GM21526 (cell line): ENCODE measurements at regions not wholly inside any gene's neighbourhood (a gene's known extent, or its start where the extent isn't known, plus 50 kb on each side); places are given as distances from the start of the nearest gene placed in this dataset.

ENCODE experiments used
- ATAC-seq: cut with Tn5 transposase; IDR thresholded peaks from one replicate; pipeline ENCODE4 v1.9.1; 2021; ENCODE audit warnings: moderate library complexity; ENCODE audit not compliant: unreplicated experiment, low FRiP score

- ATAC-seq = no peak
Measured at GRCh38 chr4:181365671-181366070, 877.5 kb upstream of the TENM3 start.

GRCh38 chr4:181372014-181372413, 871.2 kb upstream of the TENM3 start:
- ATAC-seq = no peak

GRCh38 chr4:181376058-181376457, 867.1 kb upstream of the TENM3 start:
- ATAC-seq = no peak

- no peak for ATAC-seq
Measured at GRCh38 chr4:181388061-181388460, 855.1 kb upstream of the TENM3 start.

GRCh38 chr4:181416966-181417365, 826.2 kb upstream of the TENM3 start:
- no peak for ATAC-seq

GRCh38 chr4:181418496-181418895, 824.7 kb upstream of the TENM3 start:
- no peak for ATAC-seq

- no peak for ATAC-seq
Measured at GRCh38 chr4:181420950-181421349, 822.3 kb upstream of the TENM3 start.

- no peak for ATAC-seq
Measured at GRCh38 chr4:181424362-181425016, 818.7 kb upstream of the TENM3 start.

GRCh38 chr4:181427076-181427475, 816.1 kb upstream of the TENM3 start:
- no peak for ATAC-seq

GRCh38 chr4:181431006-181431405, 812.2 kb upstream of the TENM3 start:
- no peak for ATAC-seq

GRCh38 chr4:181431661-181432060, 811.5 kb upstream of the TENM3 start:
- no peak for ATAC-seq

- no peak for ATAC-seq
Measured at GRCh38 chr4:181432335-181432734, 810.9 kb upstream of the TENM3 start.

- no peak for ATAC-seq
Measured at GRCh38 chr4:181437895-181438294, 805.3 kb upstream of the TENM3 start.

GRCh38 chr4:181438641-181439040, 804.6 kb upstream of the TENM3 start:
- no peak for ATAC-seq

GRCh38 chr4:181443021-181443420, 800.2 kb upstream of the TENM3 start:
- no peak for ATAC-seq

GRCh38 chr4:181465826-181466225, 777.4 kb upstream of the TENM3 start:
- ATAC-seq = no peak

- ATAC-seq = no peak
Measured at GRCh38 chr4:181468451-181468850, 774.8 kb upstream of the TENM3 start.

GRCh38 chr4:181470306-181470705, 772.9 kb upstream of the TENM3 start:
- no peak for ATAC-seq

- ATAC-seq = no peak
Measured at GRCh38 chr4:181475359-181475758, 767.8 kb upstream of the TENM3 start.

GRCh38 chr4:181475781-181476507, 767.3 kb upstream of the TENM3 start:
- no peak for ATAC-seq

- ATAC-seq = no peak
Measured at GRCh38 chr4:181476508-181476890, 766.7 kb upstream of the TENM3 start.

- ATAC-seq = no peak
Measured at GRCh38 chr4:181477591-181477990, 765.6 kb upstream of the TENM3 start.
